Nephron progenitor cell (in vitro differentiated cells): ENCODE measurements at regions not wholly inside any gene's neighbourhood (a gene's known extent, or its start where the extent isn't known, plus 50 kb on each side); places are given as distances from the start of the nearest gene placed in this dataset.
"Not testable (repeated sequence)": the region's sequence is repeated elsewhere in the genome, so short reads cannot be mapped to it uniquely, and the experiment has no call there.

Source experiments
- DNase-seq: peaks from one replicate; pipeline ENCODE4 v3.0.0; 2021
- H3K27ac Mint-ChIP-seq: 2 replicates; pipeline ENCODE4 v1.8.0; 2021; ENCODE audit warnings: mild to moderate bottlenecking, moderate library complexity, mixed read lengths
- H3K27me3 Mint-ChIP-seq: 2 replicates; pipeline ENCODE4 v1.8.0; 2021; ENCODE audit warnings: mild to moderate bottlenecking, low read depth, mixed read lengths; ENCODE audit not compliant: poor library complexity
- H3K36me3 Mint-ChIP-seq: 2 replicates; pipeline ENCODE4 v1.8.0; 2021; ENCODE audit warnings: low read depth, mixed read lengths
- H3K4me1 Mint-ChIP-seq: 2 replicates; pipeline ENCODE4 v1.8.0; 2021; ENCODE audit warnings: mixed read lengths
- H3K4me3 Mint-ChIP-seq: 2 replicates; pipeline ENCODE4 v1.8.0; 2021; ENCODE audit warnings: mild to moderate bottlenecking, moderate library complexity, mixed read lengths
- H3K9me3 Mint-ChIP-seq: 2 replicates; pipeline ENCODE4 v1.8.0; 2021; ENCODE audit warnings: mild to moderate bottlenecking, moderate library complexity, mixed read lengths
- CTCF ChIP-seq: fragments of 200-600 bp; sonication (generic); IDR thresholded peaks from 2 replicates; pipeline ENCODE4 v1.5.0; 2021; ENCODE audit warnings: antibody characterized with exemption

GRCh38 chr22:11062534-11062933 is 4465.5 kb upstream of the OR11H1 start:
- H3K27me3 Mint-ChIP-seq, H3K4me1 Mint-ChIP-seq, DNase-seq, H3K4me3 Mint-ChIP-seq, H3K27ac Mint-ChIP-seq: not testable (repeated sequence)
- Mint-ChIP-seq H3K36me3 (peaks cover 14% of the 10 kb centered on the region), H3K9me3 (peaks cover 88% of the 10 kb centered on the region)

GRCh38 chr22:11063022-11063685 is 4464.8 kb upstream of the OR11H1 start:
- not testable (repeated sequence) for H3K27ac Mint-ChIP-seq, H3K27me3 Mint-ChIP-seq, DNase-seq, H3K4me1 Mint-ChIP-seq, H3K4me3 Mint-ChIP-seq
- Mint-ChIP-seq H3K36me3 (peaks cover 18% of the 10 kb centered on the region), H3K9me3 (peaks cover 88% of the 10 kb centered on the region)

- H3K9me3 Mint-ChIP-seq = peaks cover 79% of the 10 kb centered on the region
Observed at GRCh38 chr22:11065210-11065609, 4462.8 kb upstream of the OR11H1 start.

GRCh38 chr22:11065876-11066457 is 4462.0 kb upstream of the OR11H1 start:
- Mint-ChIP-seq H3K36me3 (peaks cover 18% of the 10 kb centered on the region), H3K9me3 (peaks cover 74% of the 10 kb centered on the region)
- not testable (repeated sequence) for H3K4me1 Mint-ChIP-seq, H3K4me3 Mint-ChIP-seq, DNase-seq, H3K27ac Mint-ChIP-seq, H3K27me3 Mint-ChIP-seq

More at GRCh38 chr22:11065210-11065609, 4462.8 kb upstream of the OR11H1 start:
- H3K27ac Mint-ChIP-seq, DNase-seq, H3K4me3 Mint-ChIP-seq, H3K27me3 Mint-ChIP-seq, H3K4me1 Mint-ChIP-seq: not testable (repeated sequence)
- peaks cover 18% of the 10 kb centered on the region for H3K36me3 Mint-ChIP-seq

GRCh38 chr22:11066458-11067285 is 4461.3 kb upstream of the OR11H1 start:
- H3K4me1 Mint-ChIP-seq = no peaks in the 10 kb centered on the region
- no peak for TF ChIP-seq CTCF
- no peak for DNase-seq
- peaks cover 70% of the 10 kb centered on the region for H3K9me3 Mint-ChIP-seq
- no peak overlapping the region for H3K4me3 Mint-ChIP-seq
- peaks cover 18% of the 10 kb centered on the region for H3K36me3 Mint-ChIP-seq
- no peak overlapping the region for H3K27ac Mint-ChIP-seq
- H3K27me3 Mint-ChIP-seq = no peaks in the 10 kb centered on the region

GRCh38 chr22:11067286-11067871 is 4460.6 kb upstream of the OR11H1 start:
- H3K27me3 Mint-ChIP-seq, DNase-seq, H3K27ac Mint-ChIP-seq, H3K4me3 Mint-ChIP-seq, H3K4me1 Mint-ChIP-seq: not testable (repeated sequence)
- Mint-ChIP-seq H3K9me3 (peaks cover 63% of the 10 kb centered on the region), H3K36me3 (peaks cover 18% of the 10 kb centered on the region)

- Mint-ChIP-seq H3K36me3 (peaks cover 18% of the 10 kb centered on the region), H3K9me3 (peaks cover 57% of the 10 kb centered on the region)
- DNase-seq, H3K27me3 Mint-ChIP-seq, H3K4me3 Mint-ChIP-seq, H3K27ac Mint-ChIP-seq, H3K4me1 Mint-ChIP-seq: not testable (repeated sequence)
Observed at GRCh38 chr22:11067937-11068336, 4460.1 kb upstream of the OR11H1 start.

GRCh38 chr22:11068406-11068805 is 4459.6 kb upstream of the OR11H1 start:
- not testable (repeated sequence) for H3K4me3 Mint-ChIP-seq, H3K27ac Mint-ChIP-seq, H3K27me3 Mint-ChIP-seq, H3K4me1 Mint-ChIP-seq, DNase-seq
- peaks cover 18% of the 10 kb centered on the region for H3K36me3 Mint-ChIP-seq
- peaks cover 52% of the 10 kb centered on the region for H3K9me3 Mint-ChIP-seq
